COLO668 (cell line): ENCODE measurements at regions not wholly inside any gene's neighbourhood (a gene's known extent, or its start where the extent isn't known, plus 50 kb on each side); places are given as distances from the start of the nearest gene placed in this dataset.
"Not testable (repeated sequence)": the region's sequence is repeated elsewhere in the genome, so short reads cannot be mapped to it uniquely, and the experiment has no call there.

Experiments used
- DNase-seq: peaks from one replicate; lab custom pipeline; 2025; ENCODE audit not compliant: unreplicated experiment; lab: John Stamatoyannopoulos, UW

DNA sequence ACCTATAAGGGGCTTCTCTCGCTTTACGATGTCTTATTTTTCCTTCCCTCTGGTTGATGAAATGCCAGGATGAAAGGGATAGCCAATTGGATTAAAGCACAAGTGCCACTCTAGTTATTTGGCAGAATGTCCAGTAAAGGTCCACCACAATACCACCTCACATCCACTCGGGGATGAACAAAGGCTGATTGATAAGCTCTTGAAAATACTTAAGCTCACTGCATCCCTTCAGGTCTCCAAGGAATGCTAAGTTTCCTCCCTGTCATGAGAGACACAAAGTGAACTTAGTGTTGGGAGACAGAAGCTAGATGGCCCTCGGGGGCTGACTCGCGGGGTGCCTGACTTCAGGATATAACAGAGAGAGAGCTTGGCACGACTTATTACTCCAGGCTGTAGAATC is 185.9 kb upstream of the ZNF644 start:
- not testable (repeated sequence) for DNase-seq

GRCh38 chr1:91204150-91204549 is 182.3 kb upstream of the ZNF644 start:
- DNase-seq: not testable (repeated sequence)

- DNase-seq: no peak
Measured at GRCh38 chr1:91201694-91202093, 179.9 kb upstream of the ZNF644 start.

DNA sequence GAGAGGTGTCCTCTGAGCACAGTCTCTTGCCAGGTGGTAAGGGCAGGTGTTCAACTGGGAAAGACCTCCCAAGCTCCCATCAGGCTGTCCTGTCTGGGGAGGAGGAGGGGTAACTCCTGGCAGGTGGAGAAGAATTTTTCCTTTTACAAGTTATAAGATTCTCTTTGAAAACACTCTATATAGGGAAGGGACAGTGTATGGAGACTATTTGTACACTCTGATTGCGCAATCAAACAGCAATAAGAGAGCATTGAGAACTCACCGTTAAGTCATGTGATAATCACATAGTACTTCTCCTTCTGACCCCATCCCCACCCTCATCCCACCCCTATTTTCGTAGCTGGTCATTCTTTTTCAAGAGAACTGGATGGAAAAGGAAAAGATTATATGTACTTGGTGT is 179.3 kb upstream of the ZNF644 start:
- DNase-seq: no peak

GRCh38 chr1:91200675-91201074 is 178.8 kb upstream of the ZNF644 start:
- DNase-seq: no peak

DNA sequence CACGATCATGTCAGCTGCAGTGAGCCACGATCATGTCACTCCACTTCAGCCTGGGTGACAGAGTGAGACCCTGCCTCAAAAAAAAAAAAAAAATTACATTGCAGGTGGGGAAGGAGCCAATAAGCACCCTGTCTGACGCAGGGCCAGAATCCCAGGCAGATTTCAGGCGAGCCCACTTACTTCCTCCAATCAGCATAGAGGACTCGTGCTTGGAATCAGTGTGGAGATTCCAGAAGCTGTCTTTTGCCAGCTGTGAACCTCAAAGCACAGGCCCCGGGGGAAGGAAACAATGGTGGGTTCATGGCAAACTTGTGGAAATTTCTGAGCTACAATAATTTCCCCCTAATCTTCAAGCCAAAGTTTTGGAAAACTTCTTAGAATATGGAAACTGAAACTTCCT is 178.2 kb upstream of the ZNF644 start:
- DNase-seq: no peak

- no peak for DNase-seq
Measured at GRCh38 chr1:91190996-91191395, 169.2 kb upstream of the ZNF644 start.

- DNase-seq: no peak
Measured at GRCh38 chr1:91189096-91189495, 167.3 kb upstream of the ZNF644 start.

DNA sequence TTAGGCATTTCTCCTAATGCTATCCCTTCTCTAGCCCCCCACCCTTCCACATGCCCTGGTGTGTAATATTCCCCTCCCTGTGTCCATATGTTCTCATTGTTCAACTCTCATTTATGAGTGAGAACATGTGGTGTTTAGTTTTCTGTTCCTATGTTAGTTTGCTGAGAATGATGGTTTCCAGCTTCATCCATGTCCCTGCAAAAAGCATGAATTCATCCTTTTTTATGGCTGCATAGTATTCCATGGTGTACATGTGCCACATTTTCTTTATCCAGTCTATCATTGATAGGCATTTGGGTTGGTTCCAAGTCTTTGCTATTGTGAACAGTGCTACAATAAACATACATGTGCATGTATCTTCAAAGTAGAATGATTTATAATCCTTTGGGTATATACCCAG is 161.0 kb upstream of the ZNF644 start:
- DNase-seq: not testable (repeated sequence)

DNA sequence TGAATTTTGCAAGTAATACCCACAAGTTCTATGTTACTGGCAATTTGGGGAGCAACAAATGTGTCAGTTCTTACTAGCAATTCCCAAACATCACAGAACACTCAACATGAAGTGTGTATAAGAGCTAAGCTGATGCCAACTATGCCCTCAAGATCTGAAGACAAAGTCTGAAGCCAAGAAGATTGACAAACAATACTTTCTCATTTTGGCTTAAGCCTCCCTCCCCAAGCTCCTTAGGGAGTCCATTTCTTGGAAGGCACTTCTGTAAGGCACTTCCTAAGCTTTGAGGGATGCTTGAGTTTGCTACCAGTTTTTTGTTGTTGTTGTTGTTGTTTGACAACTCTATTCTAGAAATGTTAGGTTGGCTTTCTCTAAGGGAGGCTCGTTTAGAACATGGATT is 154.4 kb upstream of the ZNF644 start:
- no peak for DNase-seq

DNA sequence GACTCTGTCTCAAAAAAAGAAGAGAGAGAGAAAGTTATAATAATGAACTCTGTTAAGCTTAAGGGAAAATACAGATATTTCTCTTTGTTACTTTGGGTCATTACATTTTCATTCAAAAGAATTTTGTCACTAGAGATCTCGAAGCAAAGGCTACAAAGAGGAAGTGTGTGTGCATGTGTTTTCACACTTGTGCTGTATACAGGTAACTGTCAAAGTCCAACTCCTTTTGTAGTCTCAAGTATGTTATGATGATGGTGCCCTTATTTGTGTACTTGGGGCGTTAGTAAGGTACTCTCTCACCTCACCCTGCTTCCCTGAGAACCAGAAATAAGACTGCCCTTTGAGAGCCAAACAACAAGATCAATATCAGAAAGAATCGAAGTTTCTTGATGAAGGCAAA is 152.9 kb upstream of the ZNF644 start:
- no peak for DNase-seq

DNA sequence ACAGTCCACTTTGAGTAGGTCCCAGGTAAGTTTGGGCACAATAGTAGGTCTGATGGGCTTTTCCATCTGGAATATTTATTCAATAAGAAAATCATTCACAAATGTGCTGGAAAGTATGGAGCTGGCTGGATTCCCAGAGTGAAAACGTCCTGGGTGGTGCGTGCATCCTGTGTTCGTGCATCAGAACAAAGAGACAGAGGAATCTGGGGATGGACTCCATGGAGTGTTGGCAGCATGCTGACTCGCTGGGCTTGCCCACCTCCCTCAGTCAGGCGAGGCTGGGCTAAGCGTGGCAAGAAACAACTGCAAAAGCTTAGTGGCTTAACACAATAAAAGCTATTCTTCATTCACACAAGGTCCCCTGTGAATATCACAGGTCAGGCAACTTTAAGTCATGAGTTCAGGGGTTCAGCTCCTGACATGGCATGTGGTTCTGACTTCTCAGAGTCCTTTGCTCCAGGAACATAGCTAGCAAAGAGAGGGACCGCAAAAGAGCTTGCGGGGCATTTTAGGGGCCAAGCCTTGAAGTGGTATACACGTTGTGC is 151.6 kb upstream of the ZNF644 start:
- DNase-seq: no peak

DNA sequence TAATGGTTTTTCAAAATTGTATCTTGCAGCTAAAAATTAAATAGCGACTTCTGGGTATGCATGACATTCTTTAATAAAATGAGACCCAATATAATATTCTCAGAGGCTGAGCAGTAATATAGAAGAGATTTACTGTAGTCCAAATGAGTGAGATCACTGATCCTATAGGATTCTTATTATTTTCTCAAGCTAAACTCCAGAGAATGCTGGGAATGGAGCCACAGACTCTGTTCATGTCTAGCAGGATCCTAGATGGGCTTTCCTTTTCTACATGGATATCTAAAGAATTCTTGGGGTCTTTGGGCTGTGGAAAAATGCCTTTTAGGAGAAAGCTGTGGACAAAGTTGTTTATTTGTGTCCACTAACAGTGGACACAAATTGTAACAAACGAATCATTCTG is 150.7 kb upstream of the ZNF644 start:
- DNase-seq: no peak

DNA sequence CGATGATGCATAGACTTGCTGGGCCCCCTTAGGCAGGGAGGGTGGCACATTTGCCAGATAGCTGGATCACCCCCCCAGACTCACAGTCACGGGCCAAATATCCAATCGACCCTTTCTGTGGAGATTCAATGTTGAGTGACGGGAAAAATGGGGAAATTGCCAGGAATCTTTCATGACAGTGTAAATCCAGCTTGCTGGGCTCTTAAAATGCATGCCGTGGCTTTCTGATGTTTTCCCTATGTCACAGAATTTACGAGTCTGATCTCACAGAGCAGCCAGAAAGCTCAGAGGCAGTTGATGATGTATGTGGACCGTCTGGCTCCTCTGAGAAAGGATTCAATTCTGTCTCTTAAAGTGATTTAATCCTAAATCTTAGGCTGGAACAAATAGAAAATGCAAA is 150.1 kb upstream of the ZNF644 start:
- no peak for DNase-seq

DNA sequence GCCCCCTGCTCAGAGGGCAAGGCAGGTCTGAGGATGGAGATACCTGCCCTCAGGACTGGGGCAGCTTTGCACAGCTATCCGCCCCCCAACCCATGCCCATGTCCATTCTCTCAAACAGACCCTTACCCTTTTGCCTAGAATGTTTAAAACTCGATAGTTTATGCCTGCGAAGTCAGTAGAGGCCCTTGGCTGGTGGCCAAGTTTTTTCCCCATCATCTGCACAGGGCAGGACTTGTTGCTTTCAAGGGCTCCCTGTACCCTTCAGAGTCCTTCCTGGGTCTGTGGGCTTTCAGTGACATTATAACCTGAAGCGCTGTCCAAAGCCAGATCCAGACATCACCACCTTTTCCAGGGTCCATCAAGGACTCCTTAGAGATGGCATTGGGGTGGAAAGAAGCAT is 148.7 kb upstream of the ZNF644 start:
- DNase-seq: no peak

GRCh38 chr1:91166106-91166712 is 144.4 kb upstream of the ZNF644 start:
- DNase-seq: peak; percentile 57

DNA sequence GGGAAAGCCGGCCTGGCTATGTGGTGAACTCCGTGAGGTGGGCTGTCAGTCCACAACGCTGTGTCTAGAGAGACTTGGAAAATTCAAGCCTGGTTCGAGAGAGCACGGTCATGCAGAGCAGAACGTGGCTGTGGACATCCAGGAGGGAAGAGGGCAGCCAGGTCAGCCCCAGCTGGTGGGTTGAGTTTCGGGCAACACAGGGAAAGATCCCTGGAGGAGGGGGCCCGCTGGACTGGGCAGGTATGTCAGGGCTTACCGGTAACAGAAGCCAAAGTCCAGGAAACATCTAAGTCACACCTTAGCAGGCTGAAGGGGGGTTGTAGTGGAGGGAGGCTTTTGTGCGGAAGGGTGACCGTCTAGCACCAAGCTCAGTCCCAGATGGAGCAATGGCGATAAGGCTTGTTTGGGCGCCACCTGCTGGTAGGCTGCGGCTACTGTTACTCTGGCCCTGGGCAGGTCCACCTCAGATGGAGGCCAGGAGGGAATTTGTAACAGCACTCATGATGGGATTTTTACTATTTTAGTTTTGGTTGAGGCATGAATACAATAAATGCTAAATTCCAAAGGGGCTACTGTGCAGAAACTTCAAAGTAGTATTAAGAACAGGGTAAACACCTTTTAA is 143.3 kb upstream of the ZNF644 start:
- peak; percentile 78 for DNase-seq

GRCh38 chr1:91162613-91163012 is 140.8 kb upstream of the ZNF644 start:
- no peak for DNase-seq

DNA sequence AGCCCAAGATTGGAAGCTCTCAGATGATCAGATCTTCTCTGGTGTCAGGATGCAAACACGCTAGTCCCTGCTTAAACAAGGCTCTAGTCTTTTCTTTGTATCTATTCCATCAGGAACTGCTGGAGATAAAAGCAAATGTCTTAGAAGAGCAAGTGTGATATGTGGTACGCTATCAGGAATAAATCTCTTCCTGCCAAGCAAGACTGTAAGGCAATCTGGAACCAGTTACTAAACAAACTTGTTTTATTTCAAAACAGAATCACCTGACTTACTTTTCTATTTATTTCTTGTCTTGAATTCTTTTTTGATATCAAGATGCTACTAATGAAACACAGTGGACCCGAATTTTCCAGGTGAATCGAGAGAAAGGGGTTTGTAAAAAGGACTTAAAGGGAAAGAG is 139.9 kb upstream of the ZNF644 start:
- no peak for DNase-seq

DNA sequence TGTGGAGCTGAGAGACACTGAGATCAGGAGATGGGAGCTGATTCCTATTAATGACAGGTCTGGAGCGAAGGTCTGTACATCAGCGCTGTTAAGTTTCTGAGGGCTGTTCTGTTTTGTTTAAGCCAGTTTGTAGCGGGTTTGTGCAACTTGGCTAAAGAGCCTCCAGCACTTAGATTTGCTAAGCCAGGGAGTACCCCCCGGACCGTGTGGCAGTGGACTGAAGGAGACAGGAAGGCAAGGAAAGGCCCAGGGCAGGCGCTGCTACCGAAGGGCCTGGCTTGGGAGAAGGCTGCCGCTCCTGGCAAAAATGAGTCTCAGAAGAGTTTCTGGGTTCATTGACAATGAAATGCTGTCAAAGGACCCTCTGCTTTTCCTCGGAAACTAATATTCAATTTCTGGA is 139.3 kb upstream of the ZNF644 start:
- DNase-seq: no peak

DNA sequence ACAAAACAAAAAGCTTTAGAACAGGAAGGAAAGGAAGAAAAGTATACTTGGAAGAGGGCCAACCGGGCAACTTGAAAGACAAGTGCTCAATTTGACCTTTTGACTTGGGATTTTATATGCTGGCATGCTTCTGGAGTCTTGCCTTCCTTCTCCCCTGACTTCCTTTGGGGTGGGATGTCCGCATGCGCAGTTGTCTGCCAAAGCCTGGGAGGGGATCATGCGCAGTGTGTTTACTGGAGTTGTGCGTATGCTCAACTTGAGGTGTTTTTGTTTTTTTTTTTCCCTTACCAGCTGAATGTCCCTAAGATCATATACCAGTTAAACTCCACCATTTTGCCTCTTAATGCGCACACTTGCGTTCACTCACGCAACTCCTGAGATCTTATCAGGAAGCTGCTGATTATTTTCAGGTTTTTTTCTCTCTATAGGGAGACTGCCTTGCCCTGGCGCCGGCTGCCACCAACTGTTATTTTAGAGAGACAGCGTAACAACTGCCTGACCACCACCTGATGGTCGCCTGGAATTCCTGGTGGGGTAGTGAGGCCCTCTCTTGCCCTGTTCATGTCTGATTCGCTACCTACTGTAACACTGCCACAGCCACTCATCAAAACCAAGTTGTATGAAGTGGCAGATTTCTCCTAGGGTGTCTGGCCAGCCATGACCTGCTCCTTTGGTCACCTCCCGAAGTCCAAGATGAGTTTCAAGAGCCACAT is 138.7 kb upstream of the ZNF644 start:
- DNase-seq: no peak

DNA sequence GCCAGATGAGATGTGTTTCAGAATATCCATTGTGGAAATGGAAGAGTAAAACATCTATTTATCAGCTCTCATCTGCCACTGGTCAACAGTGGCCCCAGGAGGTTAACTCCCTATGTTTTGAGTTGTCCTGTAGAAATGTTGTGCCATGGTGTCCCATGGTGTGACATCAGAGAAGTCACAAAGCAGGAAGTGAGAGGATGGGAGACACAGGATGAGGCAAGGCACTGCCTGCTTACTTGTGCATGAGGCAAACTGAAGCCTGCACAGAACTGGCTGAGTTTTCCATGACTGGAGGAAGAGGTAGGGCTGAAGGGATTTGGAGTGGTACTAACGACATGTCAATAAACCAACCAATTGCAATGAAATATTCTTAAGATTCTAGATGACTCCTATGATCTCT is 131.5 kb upstream of the ZNF644 start:
- no peak for DNase-seq
